Right ventricle myocardium inferior (tissue), 1 donor: ENCODE measurements at regions not wholly inside any gene's neighbourhood (a gene's known extent, or its start where the extent isn't known, plus 50 kb on each side); places are given as distances from the start of the nearest gene placed in this dataset.
"Not testable (repeated sequence)": the region's sequence is repeated elsewhere in the genome, so short reads cannot be mapped to it uniquely, and the experiment has no call there.

Experiments
- ATAC-seq: fragments of 200-7000 bp; cut with Tn5 transposase; one replicate; pipeline ENCODE4 v1.9.1; 2020; ENCODE audit warnings: mild to moderate bottlenecking, moderate library complexity
- DNase-seq: peaks from one replicate; pipeline ENCODE4 v3.0.0; 2021; ENCODE audit errors: missing footprints
- intact Hi-C: fragments of 100-400 bp; cut with DNase I; formaldehyde crosslinking; loops from one replicate; pipeline ENCODE4 v1.11.0; 2022
- donor health status: DM: no; HTN: yes; CAD: no; lungs with severe emphysema.

- DNase-seq, result no peak
- ATAC-seq, result no peak
- intact Hi-C loops, result no loop called here
Observed at GRCh38 chrX:22737541-22737940, 262.2 kb upstream of the DDX53 start.

- DNase-seq, result no peak
- intact Hi-C loops, result no loop called here
- ATAC-seq, result no peak
Observed at GRCh38 chrX:22739276-22739675, 260.5 kb upstream of the DDX53 start.

- ATAC-seq (no peak), DNase-seq (no peak)
- intact Hi-C loops, result no loop called here
Observed at GRCh38 chrX:22740836-22741235, 258.9 kb upstream of the DDX53 start.

- intact Hi-C loops, result no loop called here
- ATAC-seq (no peak), DNase-seq (no peak)
Observed at GRCh38 chrX:22742174-22742573, 257.6 kb upstream of the DDX53 start.

- no peak for ATAC-seq
- intact Hi-C loops, result loop anchor here (5.0 kb wide), 2 partner anchors 609 to 669 kb away; no protein-coding TSS in a partner anchor
- no peak for DNase-seq
Observed at GRCh38 chrX:22746081-22746480, 253.7 kb upstream of the DDX53 start.

- intact Hi-C loops, result loop anchor here (5.0 kb wide), 2 partner anchors 611 to 671 kb away; no protein-coding TSS in a partner anchor
- peak; percentile 81 for ATAC-seq
- no peak for DNase-seq
Observed at GRCh38 chrX:22748093-22748999, 251.4 kb upstream of the DDX53 start.

- DNase-seq (no peak), ATAC-seq (no peak)
- intact Hi-C loops, result no loop called here
Observed at GRCh38 chrX:22758807-22759481, 240.8 kb upstream of the DDX53 start.

- ATAC-seq, result no peak
- intact Hi-C loops, result no loop called here
- DNase-seq, result no peak
Observed at GRCh38 chrX:22760513-22761057, 239.2 kb upstream of the DDX53 start.

- ATAC-seq (no peak), DNase-seq (no peak)
- intact Hi-C loops, result no loop called here
Observed at GRCh38 chrX:22788221-22788620, 211.5 kb upstream of the DDX53 start.

- ATAC-seq, result no peak
- no peak for DNase-seq
- intact Hi-C loops, result no loop called here
Observed at GRCh38 chrX:22795671-22796070, 204.1 kb upstream of the DDX53 start.

GRCh38 chrX:22800360-22800759, 199.4 kb upstream of the DDX53 start:
- no peak for ATAC-seq
- DNase-seq, result peak; percentile 17
- intact Hi-C loops, result no loop called here

GRCh38 chrX:22800806-22801205, 199.0 kb upstream of the DDX53 start:
- ATAC-seq (no peak), DNase-seq (no peak)
- intact Hi-C loops, result no loop called here

- intact Hi-C loops, result no loop called here
- ATAC-seq (no peak), DNase-seq (no peak)
Observed at GRCh38 chrX:22803353-22803752, 196.4 kb upstream of the DDX53 start.

- intact Hi-C loops, result no loop called here
- ATAC-seq, result no peak
- DNase-seq, result no peak
Observed at GRCh38 chrX:22810876-22811275, 188.9 kb upstream of the DDX53 start.

- intact Hi-C loops, result no loop called here
- no peak for ATAC-seq
- no peak for DNase-seq
Observed at GRCh38 chrX:22818061-22818460, 181.7 kb upstream of the DDX53 start.

- ATAC-seq, result no peak
- intact Hi-C loops, result no loop called here
- no peak for DNase-seq
Observed at GRCh38 chrX:22855693-22856092, 144.1 kb upstream of the DDX53 start.

- DNase-seq (no peak), ATAC-seq (no peak)
- intact Hi-C loops, result no loop called here
Observed at GRCh38 chrX:22859642-22860041, 140.1 kb upstream of the DDX53 start.

- DNase-seq, intact Hi-C loops, ATAC-seq: not testable (repeated sequence)
Observed at GRCh38 chrX:22866801-22867200, 133.0 kb upstream of the DDX53 start.

GRCh38 chrX:22882543-22882942, 117.2 kb upstream of the DDX53 start:
- ATAC-seq (no peak), DNase-seq (no peak)
- intact Hi-C loops, result no loop called here

GRCh38 chrX:22889819-22890218, 109.9 kb upstream of the DDX53 start:
- no peak for DNase-seq
- intact Hi-C loops, result no loop called here

More at GRCh38 chrX:22889819-22890218, 109.9 kb upstream of the DDX53 start:
- no peak for ATAC-seq
